Lower lobe of right lung (tissue), 2 donors: ENCODE measurements at regions not wholly inside any gene's neighbourhood (a gene's known extent, or its start where the extent isn't known, plus 50 kb on each side); places are given as distances from the start of the nearest gene placed in this dataset.

Experiments used
- ATAC-seq, 2 donors: fragments of 200-7000 bp; cut with Tn5 transposase; one replicate each; pipeline ENCODE4 v1.9.1; 2020 to 2022; ENCODE audit warnings: mild to moderate bottlenecking in 2 of 2, moderate library complexity in 2 of 2
- DNase-seq: peaks from one replicate; pipeline ENCODE4 v3.0.0-alpha.2; 2020
- H3K27ac ChIP-seq: fragments of 200-600 bp; one replicate; pipeline ENCODE4 v1.8.0; 2022
- H3K27me3 ChIP-seq: fragments of 200-600 bp; one replicate; pipeline ENCODE4 v1.8.0; 2022; ENCODE audit warnings: low read depth
- H3K36me3 ChIP-seq: fragments of 200-600 bp; one replicate; pipeline ENCODE4 v1.8.0; 2022; ENCODE audit warnings: mild to moderate bottlenecking
- H3K4me1 ChIP-seq: fragments of 200-600 bp; one replicate; pipeline ENCODE4 v1.8.0; 2022
- H3K4me3 ChIP-seq: fragments of 200-600 bp; one replicate; pipeline ENCODE4 v1.8.0; 2022; ENCODE audit warnings: mild to moderate bottlenecking
- H3K9me3 ChIP-seq: fragments of 200-600 bp; one replicate; pipeline ENCODE4 v1.8.0; 2022
- intact Hi-C: fragments of 100-400 bp; cut with DNase I; formaldehyde crosslinking; loops from one replicate; pipeline ENCODE4 v1.11.0; 2022
- TF ChIP-seq, protein P1 (sequence below): fragments of 200-600 bp; IDR thresholded peaks from one replicate; pipeline ENCODE4 v1.8.0; 2022; ENCODE audit warnings: antibody characterized with exemption, mild to moderate bottlenecking
- donor health status: DM: no; HTN: yes; CAD: no; lungs with severe emphysema.

DNA sequence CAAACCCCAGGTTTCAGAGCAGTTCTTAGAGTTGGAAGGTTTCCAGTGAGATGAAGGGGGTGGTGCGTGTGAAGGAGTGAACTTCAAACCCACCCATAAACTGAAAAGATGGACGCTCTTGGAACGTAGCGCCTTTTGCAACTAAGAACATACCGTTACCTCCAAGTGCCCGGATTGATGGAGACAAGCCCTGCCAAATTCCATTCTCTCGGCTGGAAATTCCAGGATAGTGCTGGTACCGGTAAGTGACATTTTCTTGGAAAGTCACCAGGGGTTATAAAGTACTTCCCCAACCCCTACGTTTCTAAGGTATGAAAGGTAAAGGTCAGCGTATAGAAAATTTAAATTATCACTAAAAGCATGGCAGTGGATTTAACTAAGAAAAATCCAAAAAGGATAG, 91.6 kb upstream of the CLDN14 start:
- ATAC-seq (no peak), DNase-seq (no peak)
- Histone ChIP-seq H3K4me3 (no peak overlapping the region), H3K9me3 (no peaks in the 10 kb centered on the region), H3K36me3 (no peaks in the 10 kb centered on the region), H3K27ac (no peak overlapping the region), H3K4me1 (no peaks in the 10 kb centered on the region), H3K27me3 (peaks cover 4% of the 10 kb centered on the region)
- intact Hi-C loops: no loop called here
- TF ChIP-seq, protein P1, sequence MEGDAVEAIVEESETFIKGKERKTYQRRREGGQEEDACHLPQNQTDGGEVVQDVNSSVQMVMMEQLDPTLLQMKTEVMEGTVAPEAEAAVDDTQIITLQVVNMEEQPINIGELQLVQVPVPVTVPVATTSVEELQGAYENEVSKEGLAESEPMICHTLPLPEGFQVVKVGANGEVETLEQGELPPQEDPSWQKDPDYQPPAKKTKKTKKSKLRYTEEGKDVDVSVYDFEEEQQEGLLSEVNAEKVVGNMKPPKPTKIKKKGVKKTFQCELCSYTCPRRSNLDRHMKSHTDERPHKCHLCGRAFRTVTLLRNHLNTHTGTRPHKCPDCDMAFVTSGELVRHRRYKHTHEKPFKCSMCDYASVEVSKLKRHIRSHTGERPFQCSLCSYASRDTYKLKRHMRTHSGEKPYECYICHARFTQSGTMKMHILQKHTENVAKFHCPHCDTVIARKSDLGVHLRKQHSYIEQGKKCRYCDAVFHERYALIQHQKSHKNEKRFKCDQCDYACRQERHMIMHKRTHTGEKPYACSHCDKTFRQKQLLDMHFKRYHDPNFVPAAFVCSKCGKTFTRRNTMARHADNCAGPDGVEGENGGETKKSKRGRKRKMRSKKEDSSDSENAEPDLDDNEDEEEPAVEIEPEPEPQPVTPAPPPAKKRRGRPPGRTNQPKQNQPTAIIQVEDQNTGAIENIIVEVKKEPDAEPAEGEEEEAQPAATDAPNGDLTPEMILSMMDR: no peak

DNA sequence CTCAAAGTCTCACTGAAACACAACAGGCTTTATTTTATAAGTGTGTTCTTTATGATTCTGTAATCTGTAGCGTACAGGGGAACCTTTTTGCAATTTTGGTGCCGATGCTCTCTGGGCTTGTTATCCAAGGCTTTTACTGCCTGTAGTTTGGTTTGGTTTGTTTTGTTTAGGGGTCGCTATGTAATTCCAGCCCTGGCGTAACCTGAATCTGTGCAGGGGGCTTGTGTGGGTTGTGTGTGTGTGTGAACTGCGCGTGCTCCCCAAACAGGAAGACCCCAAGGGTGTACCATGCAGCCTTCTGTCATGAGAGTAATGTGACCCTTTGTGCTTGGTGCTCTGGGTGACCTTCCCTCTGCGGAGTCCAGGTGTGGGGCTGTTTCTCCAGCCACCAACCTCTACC, 92.1 kb upstream of the CLDN14 start:
- Histone ChIP-seq H3K4me3 (no peak overlapping the region), H3K4me1 (no peaks in the 10 kb centered on the region), H3K27ac (no peak overlapping the region), H3K36me3 (no peaks in the 10 kb centered on the region), H3K9me3 (no peaks in the 10 kb centered on the region), H3K27me3 (peaks cover 4% of the 10 kb centered on the region)
- TF ChIP-seq, protein P1: no peak
- ATAC-seq: no peak
- intact Hi-C loops: no loop called here
- no peak for DNase-seq

DNA sequence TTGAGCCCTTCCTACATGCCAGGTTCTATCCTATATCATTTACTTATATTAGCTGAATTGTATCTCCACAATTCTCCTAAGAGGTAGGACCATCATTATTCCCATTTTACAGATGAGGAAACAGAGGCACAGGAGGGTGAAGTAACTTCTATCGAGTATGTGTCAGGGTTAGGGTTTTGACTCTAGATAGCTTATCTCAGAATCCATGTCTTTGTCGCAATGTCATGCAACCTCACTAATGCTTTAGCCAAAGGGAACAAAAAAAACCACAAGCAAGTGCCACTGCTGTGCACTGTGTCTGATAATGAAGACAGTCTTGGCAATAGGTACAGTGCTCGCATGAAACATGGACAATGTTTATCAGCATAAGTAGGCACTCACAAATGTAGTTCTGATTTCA, 95.4 kb upstream of the CLDN14 start:
- H3K36me3 ChIP-seq: no peaks in the 10 kb centered on the region
- no peaks in the 10 kb centered on the region for H3K4me1 ChIP-seq
- peaks cover 4% of the 10 kb centered on the region for H3K27me3 ChIP-seq
- DNase-seq: no peak
- H3K27ac ChIP-seq: no peak overlapping the region
- intact Hi-C loops: no loop called here
- no peak overlapping the region for H3K4me3 ChIP-seq
- TF ChIP-seq, protein P1: no peak
- H3K9me3 ChIP-seq: no peaks in the 10 kb centered on the region
- ATAC-seq: no peak

DNA sequence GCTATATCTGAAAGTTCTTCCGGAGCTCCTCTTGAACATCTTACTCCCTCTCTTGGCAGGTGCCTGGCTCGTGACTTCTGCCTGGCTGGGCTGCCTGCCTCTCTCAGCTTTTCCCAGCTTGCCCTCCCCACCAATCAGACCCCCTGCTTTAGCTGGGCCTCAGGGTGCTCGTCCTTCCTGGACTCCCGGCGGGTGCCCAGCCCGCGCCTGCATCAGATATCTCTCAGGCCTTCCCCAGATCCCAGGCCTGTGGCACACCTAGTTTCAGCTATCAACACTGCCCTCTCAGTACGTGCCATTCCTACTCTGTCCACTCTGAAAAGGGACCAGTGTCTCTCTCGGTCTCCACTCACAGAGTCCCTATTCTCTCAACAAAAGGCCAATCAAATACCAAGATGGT, 96.5 kb upstream of the CLDN14 start:
- Histone ChIP-seq H3K4me1 (no peaks in the 10 kb centered on the region), H3K9me3 (no peaks in the 10 kb centered on the region), H3K36me3 (no peaks in the 10 kb centered on the region), H3K27me3 (no peaks in the 10 kb centered on the region), H3K27ac (no peak overlapping the region), H3K4me3 (no peak overlapping the region)
- ATAC-seq (no peak), DNase-seq (no peak)
- intact Hi-C loops: no loop called here
- TF ChIP-seq, protein P1: no peak

DNA sequence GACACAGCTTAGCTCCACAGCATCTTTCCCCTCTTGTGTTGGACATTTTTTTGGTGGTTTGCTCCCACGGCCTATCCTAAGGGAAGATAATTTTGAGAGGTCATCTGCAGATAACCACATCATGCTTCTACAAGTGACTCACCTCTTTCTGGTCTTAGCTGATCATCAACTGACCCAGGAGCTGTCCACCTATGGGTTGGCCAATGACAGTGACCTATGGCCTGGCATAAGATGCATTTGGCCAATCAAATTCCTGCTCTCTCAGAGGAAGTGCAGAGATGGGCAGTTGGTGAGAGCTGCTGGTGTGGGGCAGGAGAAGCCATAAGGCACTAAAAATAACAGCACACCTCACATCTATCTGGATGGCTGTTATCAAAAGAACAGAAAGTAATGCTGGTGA, 100.0 kb upstream of the CLDN14 start:
- H3K27me3 ChIP-seq: no peaks in the 10 kb centered on the region
- TF ChIP-seq, protein P1: no peak
- DNase-seq (no peak), ATAC-seq (no peak)
- H3K4me3 ChIP-seq: no peak overlapping the region
- no peaks in the 10 kb centered on the region for H3K9me3 ChIP-seq
- no peaks in the 10 kb centered on the region for H3K36me3 ChIP-seq
- H3K4me1 ChIP-seq: no peaks in the 10 kb centered on the region
- no peak overlapping the region for H3K27ac ChIP-seq
- intact Hi-C loops: no loop called here

DNA sequence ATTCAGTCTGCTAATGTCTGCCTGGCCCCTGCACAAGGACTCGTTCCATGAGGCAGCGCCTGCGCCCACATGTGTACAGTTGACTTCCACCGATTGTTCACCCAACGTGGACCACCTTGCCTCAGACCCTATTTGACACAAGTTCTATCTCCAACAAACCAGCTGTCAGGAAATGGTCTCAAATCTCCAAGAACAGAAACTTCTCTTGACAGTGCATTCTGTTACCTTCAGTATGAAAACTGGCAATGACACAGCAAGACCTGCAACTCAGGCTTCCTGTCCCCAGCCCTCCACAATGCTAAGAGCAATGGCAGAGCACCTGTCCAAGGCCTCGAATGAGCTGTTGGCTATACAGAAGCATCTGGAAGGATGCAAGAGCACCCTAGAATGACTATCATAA, 102.3 kb upstream of the CLDN14 start:
- no peaks in the 10 kb centered on the region for H3K36me3 ChIP-seq
- no peaks in the 10 kb centered on the region for H3K4me1 ChIP-seq
- intact Hi-C loops: no loop called here
- no peak overlapping the region for H3K27ac ChIP-seq
- no peak for ATAC-seq
- TF ChIP-seq, protein P1: no peak
- no peaks in the 10 kb centered on the region for H3K27me3 ChIP-seq
- no peak overlapping the region for H3K4me3 ChIP-seq
- H3K9me3 ChIP-seq: no peaks in the 10 kb centered on the region
- no peak for DNase-seq
